GM21737 (cell line): ENCODE measurements at regions not wholly inside any gene's neighbourhood (a gene's known extent, or its start where the extent isn't known, plus 50 kb on each side); places are given as distances from the start of the nearest gene placed in this dataset.
"Not testable (repeated sequence)": the region's sequence is repeated elsewhere in the genome, so short reads cannot be mapped to it uniquely, and the experiment has no call there.

Source experiments
- ATAC-seq: cut with Tn5 transposase; IDR thresholded peaks from one replicate; pipeline ENCODE4 v1.9.1; 2021; ENCODE audit warnings: mild to moderate bottlenecking, moderate library complexity; ENCODE audit not compliant: unreplicated experiment

GRCh38 chr2:91568391-91569338, 2877.2 kb downstream of the RPIA start:
- not testable (repeated sequence) for ATAC-seq

- ATAC-seq: not testable (repeated sequence)
Observed at GRCh38 chr2:91571239-91571923, 2879.9 kb downstream of the RPIA start.

- not testable (repeated sequence) for ATAC-seq
Observed at GRCh38 chr2:91573018-91573417, 2881.5 kb downstream of the RPIA start.

GRCh38 chr2:91573755-91574154, 2882.3 kb downstream of the RPIA start:
- not testable (repeated sequence) for ATAC-seq

- not testable (repeated sequence) for ATAC-seq
Observed at GRCh38 chr2:91574255-91574654, 2882.8 kb downstream of the RPIA start.

- ATAC-seq: not testable (repeated sequence)
Observed at GRCh38 chr2:91575701-91576100, 2884.2 kb downstream of the RPIA start.

GRCh38 chr2:91577406-91577805, 2885.9 kb downstream of the RPIA start:
- ATAC-seq: not testable (repeated sequence)

- not testable (repeated sequence) for ATAC-seq
Observed at GRCh38 chr2:91578678-91579077, 2887.2 kb downstream of the RPIA start.

- ATAC-seq: not testable (repeated sequence)
Observed at GRCh38 chr2:91579555-91579954, 2888.1 kb downstream of the RPIA start.

- not testable (repeated sequence) for ATAC-seq
Observed at GRCh38 chr2:91580043-91580442, 2888.6 kb downstream of the RPIA start.

- ATAC-seq: not testable (repeated sequence)
Observed at GRCh38 chr2:91587098-91587497, 2895.6 kb downstream of the RPIA start.

- ATAC-seq: not testable (repeated sequence)
Observed at GRCh38 chr2:91587908-91588535, 2896.5 kb downstream of the RPIA start.

- ATAC-seq: not testable (repeated sequence)
Observed at GRCh38 chr2:91588782-91589223, 2897.3 kb downstream of the RPIA start.

- ATAC-seq: not testable (repeated sequence)
Observed at GRCh38 chr2:91589454-91590328, 2898.2 kb downstream of the RPIA start.

- ATAC-seq: not testable (repeated sequence)
Observed at GRCh38 chr2:91590381-91590780, 2898.9 kb downstream of the RPIA start.

- ATAC-seq: not testable (repeated sequence)
Observed at GRCh38 chr2:91591066-91591465, 2899.6 kb downstream of the RPIA start.

- ATAC-seq: not testable (repeated sequence)
Observed at GRCh38 chr2:91597436-91597835, 2906.0 kb downstream of the RPIA start.

GRCh38 chr2:91598519-91598918, 2907.0 kb downstream of the RPIA start:
- not testable (repeated sequence) for ATAC-seq

GRCh38 chr2:91599000-91599399, 2907.5 kb downstream of the RPIA start:
- ATAC-seq: not testable (repeated sequence)

- not testable (repeated sequence) for ATAC-seq
Observed at GRCh38 chr2:91602860-91603259, 2911.4 kb downstream of the RPIA start.
